ENCODE measurements at regions not wholly inside any gene's neighbourhood (a gene's known extent, or its start where the extent isn't known, plus 50 kb on each side); places are given as distances from the start of the nearest gene placed in this dataset.
"Not testable (repeated sequence)": the region's sequence is repeated elsewhere in the genome, so short reads cannot be mapped to it uniquely, and the experiment has no call there.

- no peak for DNase-seq (ENCODE audit: low read depth)
Measured at GRCh38 chr10:29881811-29882210, 177.6 kb downstream of the JCAD start.

- no peak for DNase-seq (ENCODE audit: low read depth)
Measured at GRCh38 chr10:29881336-29881771, 178.0 kb downstream of the JCAD start.

- DNase-seq (ENCODE audit: low read depth) = no peak
Measured at GRCh38 chr10:29880856-29881255, 178.5 kb downstream of the JCAD start.

- no peak for DNase-seq (ENCODE audit: low read depth)
Measured at GRCh38 chr10:29879862-29880261, 179.5 kb downstream of the JCAD start.

- no peak for DNase-seq (ENCODE audit: low read depth)
Measured at GRCh38 chr10:29878492-29878891, 180.9 kb downstream of the JCAD start.

GRCh38 chr10:29877793-29878491, 181.4 kb downstream of the JCAD start:
- no peak for DNase-seq (ENCODE audit: low read depth)

- DNase-seq (ENCODE audit: low read depth) = no peak
Measured at GRCh38 chr10:29876008-29876555, 183.3 kb downstream of the JCAD start.

- no peak for DNase-seq (ENCODE audit: low read depth)
Measured at GRCh38 chr10:29874606-29875269, 184.6 kb downstream of the JCAD start.

GRCh38 chr10:29873941-29874484, 185.4 kb downstream of the JCAD start:
- no peak for DNase-seq (ENCODE audit: low read depth)

- no peak for DNase-seq (ENCODE audit: low read depth)
Measured at GRCh38 chr10:29870522-29871044, 188.8 kb downstream of the JCAD start.

- no peak for DNase-seq (ENCODE audit: low read depth)
Measured at GRCh38 chr10:29869593-29869992, 189.8 kb downstream of the JCAD start.

GRCh38 chr10:29866356-29866755, 193.0 kb downstream of the JCAD start:
- no peak for DNase-seq (ENCODE audit: low read depth)

- DNase-seq (ENCODE audit: low read depth) = no peak
Measured at GRCh38 chr10:29865700-29866355, 193.6 kb downstream of the JCAD start.

- no peak for DNase-seq (ENCODE audit: low read depth)
Measured at GRCh38 chr10:29862923-29863614, 196.3 kb downstream of the JCAD start.

- DNase-seq (ENCODE audit: low read depth) = no peak
Measured at GRCh38 chr10:29861811-29862505, 197.4 kb downstream of the JCAD start.

GRCh38 chr10:29861231-29861630, 198.2 kb downstream of the JCAD start:
- DNase-seq (ENCODE audit: low read depth) = not testable (repeated sequence)

- DNase-seq (ENCODE audit: low read depth) = no peak
Measured at GRCh38 chr10:29860166-29860565, 199.2 kb downstream of the JCAD start.

- DNase-seq (ENCODE audit: low read depth) = no peak
Measured at GRCh38 chr10:29859521-29860130, 199.8 kb downstream of the JCAD start.

- DNase-seq (ENCODE audit: low read depth) = no peak
Measured at GRCh38 chr10:29858702-29859267, 200.6 kb downstream of the JCAD start.
